ENCODE measurements at regions not wholly inside any gene's neighbourhood (a gene's known extent, or its start where the extent isn't known, plus 50 kb on each side); places are given as distances from the start of the nearest gene placed in this dataset.

DNA sequence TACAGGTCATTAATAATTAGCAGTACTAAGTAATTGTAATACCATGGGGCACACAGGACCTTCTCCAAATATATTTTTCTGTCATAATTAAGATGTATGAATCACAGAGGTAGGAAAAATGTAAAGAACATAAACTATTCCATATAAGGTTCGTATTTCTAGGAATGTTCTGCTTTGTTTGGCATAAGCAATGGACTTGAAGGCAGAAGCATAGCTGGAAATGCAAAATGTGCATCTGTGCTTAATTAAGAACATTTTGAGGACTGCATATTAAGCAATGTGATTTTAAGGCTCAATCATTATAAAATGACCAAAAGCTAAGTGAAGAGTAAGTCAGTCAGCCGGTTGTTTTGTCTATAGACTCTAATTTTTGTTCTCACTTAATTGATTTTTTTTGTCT lies 123.2 kb downstream of the RBM43 start:
- H3K4me3 Mint-ChIP-seq: no peak overlapping the region

DNA sequence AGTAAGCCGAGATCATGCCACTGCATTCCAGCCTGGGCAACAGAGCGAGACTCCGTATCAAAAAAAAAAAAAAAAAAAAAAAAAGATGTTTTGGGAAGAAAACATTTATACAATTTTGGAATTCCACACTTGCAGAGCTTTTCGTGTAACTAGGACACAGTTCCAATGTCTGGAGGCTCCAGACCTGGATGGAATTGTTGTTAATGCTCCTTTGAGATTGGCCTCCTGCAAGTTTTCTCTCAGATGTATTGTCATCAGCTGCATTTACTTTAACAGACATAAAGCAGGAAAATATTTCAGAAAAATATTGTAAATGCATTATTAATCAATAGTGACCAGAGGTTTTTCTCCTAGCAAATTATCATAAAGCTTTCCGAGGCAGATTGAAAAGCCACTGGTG lies 124.1 kb downstream of the RBM43 start:
- CTCF ChIA-PET: no interaction called here
- Histone ChIP-seq H3K27me3 (ENCODE audit: insufficient read depth, low read length, poor library complexity, severe bottlenecking) (no peaks in the 10 kb centered on the region), H3K9me3 (ENCODE audit: low read length) (no peaks in the 10 kb centered on the region), H3K4me1 (ENCODE audit: insufficient read depth, low read length) (no peaks in the 10 kb centered on the region), H3K4me3 (ENCODE audit: low read length) (no peak overlapping the region), H3K27ac (ENCODE audit: low read depth, low read length) (no peak overlapping the region), H3K36me3 (ENCODE audit: insufficient read depth, low read length) (no peaks in the 10 kb centered on the region)
- Mint-ChIP-seq H3K9me3 (no peaks in the 10 kb centered on the region), H3K4me1 (peaks cover 0 to 4% (median 0%) of the 10 kb centered on the region in 3 donors), H3K36me3 (no peaks in the 10 kb centered on the region), H3K27me3 (peaks cover 0 to 2% of the 10 kb centered on the region in 2 donors), H3K27ac (no peak overlapping the region), H3K4me3 (no peak overlapping the region)
- POLR2A ChIA-PET: no interaction called here
- DNase-seq: no peak

More for the DNA sequence above, 123.2 kb downstream of the RBM43 start:
- Histone ChIP-seq H3K27ac (ENCODE audit: low read depth, low read length) (no peak overlapping the region), H3K4me1 (ENCODE audit: insufficient read depth, low read length) (no peaks in the 10 kb centered on the region), H3K9me3 (ENCODE audit: low read length) (no peaks in the 10 kb centered on the region), H3K27me3 (ENCODE audit: insufficient read depth, low read length, poor library complexity, severe bottlenecking) (no peaks in the 10 kb centered on the region), H3K36me3 (ENCODE audit: insufficient read depth, low read length) (no peaks in the 10 kb centered on the region), H3K4me3 (ENCODE audit: low read length) (no peak overlapping the region)
- H3K9me3 Mint-ChIP-seq: no peaks in the 10 kb centered on the region
- no peak for DNase-seq
- CTCF ChIA-PET: no interaction called here
- H3K27ac Mint-ChIP-seq: peak overlapping the region in 1 of 8 donors; percentile 27
- no peaks in the 10 kb centered on the region for H3K36me3 Mint-ChIP-seq
- POLR2A ChIA-PET: interaction anchor here (0.6 kb wide), 1 partner anchor 1468 kb away, joined by 6 read pairs; no protein-coding TSS in a partner anchor
- peaks cover 0 to under 1% of the 10 kb centered on the region in 2 donors for H3K27me3 Mint-ChIP-seq
- peaks cover 0 to 3% (median 0%) of the 10 kb centered on the region in 3 donors for H3K4me1 Mint-ChIP-seq

DNA sequence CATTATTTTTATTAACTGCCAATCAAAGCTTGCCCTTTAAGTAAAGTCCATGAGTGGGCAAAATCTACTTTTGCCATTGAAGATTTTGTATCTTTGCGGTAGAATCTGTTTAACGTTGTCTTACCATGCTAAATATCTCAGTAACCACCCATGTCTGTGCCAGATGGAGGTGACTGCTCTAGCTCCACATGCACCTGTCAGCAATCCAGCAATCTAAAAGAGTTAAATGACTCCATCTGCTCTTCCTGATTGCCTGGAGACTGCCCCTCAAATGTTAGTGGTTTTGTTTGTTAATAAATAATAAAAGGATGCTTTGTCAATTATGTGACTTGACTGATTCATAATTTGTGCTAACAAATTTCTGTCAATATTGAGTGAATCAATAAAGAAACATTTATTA lies 141.7 kb downstream of the RBM43 start:
- Mint-ChIP-seq H3K27me3 (peaks cover 3 to 30% of the 10 kb centered on the region in 2 donors), H3K27ac (no peak overlapping the region), H3K4me3 (no peak overlapping the region), H3K4me1 (no peaks in the 10 kb centered on the region), H3K36me3 (no peaks in the 10 kb centered on the region), H3K9me3 (peaks cover 0 to 8% (median 1%) of the 10 kb centered on the region in 5 donors)
- Histone ChIP-seq H3K9me3 (ENCODE audit: low read length) (no peaks in the 10 kb centered on the region), H3K36me3 (ENCODE audit: insufficient read depth, low read length) (no peaks in the 10 kb centered on the region), H3K27me3 (ENCODE audit: insufficient read depth, low read length, poor library complexity, severe bottlenecking) (no peaks in the 10 kb centered on the region), H3K4me1 (ENCODE audit: insufficient read depth, low read length) (no peaks in the 10 kb centered on the region), H3K4me3 (ENCODE audit: low read length) (no peak overlapping the region), H3K27ac (ENCODE audit: low read depth, low read length) (no peak overlapping the region)
- ChIA-PET CTCF (no interaction called here), POLR2A (no interaction called here)
- DNase-seq: no peak

DNA sequence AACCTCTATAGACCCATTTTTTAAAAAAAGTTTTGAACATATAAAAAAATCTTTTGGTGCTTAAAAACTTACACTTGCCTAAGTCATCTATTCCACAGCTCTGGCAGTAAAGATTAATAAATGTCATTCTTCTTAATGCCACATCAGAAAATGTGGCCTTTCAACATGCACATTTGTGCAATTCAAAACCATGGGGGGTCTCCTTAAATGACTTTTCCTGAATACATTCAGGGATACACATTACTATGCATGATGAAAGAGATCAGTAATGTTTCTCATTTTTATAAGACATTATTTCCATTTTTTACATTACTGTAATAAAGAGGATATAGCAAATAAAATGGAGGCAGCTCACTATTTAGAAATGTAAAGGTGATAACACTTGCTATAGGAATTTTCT lies 142.3 kb downstream of the RBM43 start:
- H3K4me3 Mint-ChIP-seq: no peak overlapping the region
- H3K4me1 ChIP-seq (ENCODE audit: insufficient read depth, low read length): no peaks in the 10 kb centered on the region
- H3K36me3 Mint-ChIP-seq: no peaks in the 10 kb centered on the region
- no peaks in the 10 kb centered on the region for H3K4me1 Mint-ChIP-seq
- no peak overlapping the region for H3K27ac Mint-ChIP-seq
- ChIA-PET CTCF (no interaction called here), POLR2A (no interaction called here)
- no peaks in the 10 kb centered on the region for H3K9me3 ChIP-seq (ENCODE audit: low read length)
- H3K9me3 Mint-ChIP-seq: peaks cover 0 to 8% (median 1%) of the 10 kb centered on the region in 5 donors
- H3K27me3 Mint-ChIP-seq: peaks cover 1 to 29% of the 10 kb centered on the region in 2 donors
- no peak for DNase-seq
- H3K27ac ChIP-seq (ENCODE audit: low read depth, low read length): no peak overlapping the region
- H3K4me3 ChIP-seq (ENCODE audit: low read length): no peak overlapping the region
- no peaks in the 10 kb centered on the region for H3K36me3 ChIP-seq (ENCODE audit: insufficient read depth, low read length)
- H3K27me3 ChIP-seq (ENCODE audit: insufficient read depth, low read length, poor library complexity, severe bottlenecking): no peaks in the 10 kb centered on the region

DNA sequence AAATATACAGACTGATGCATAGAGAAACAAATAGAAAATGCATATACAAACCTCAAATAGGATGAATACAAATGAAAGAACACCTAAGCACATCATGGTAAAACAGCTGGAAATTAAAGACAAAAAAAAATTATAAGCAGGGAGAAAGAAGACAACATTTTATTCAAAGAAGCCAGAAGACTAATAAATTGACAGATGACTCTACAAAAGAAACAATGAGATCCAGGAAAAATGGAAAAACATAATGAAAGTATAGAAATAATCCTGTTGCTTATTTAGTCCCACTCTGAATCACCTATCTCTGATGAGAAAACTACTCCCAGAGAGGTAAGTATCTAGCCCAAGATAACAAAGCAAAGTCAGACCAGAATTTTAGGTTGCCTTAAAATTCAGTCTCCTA lies 143.4 kb downstream of the RBM43 start:
- peaks cover 1 to 31% of the 10 kb centered on the region in 2 donors for H3K27me3 Mint-ChIP-seq
- no peaks in the 10 kb centered on the region for H3K27me3 ChIP-seq (ENCODE audit: insufficient read depth, low read length, poor library complexity, severe bottlenecking)
- H3K27ac Mint-ChIP-seq: no peak overlapping the region
- no peak overlapping the region for H3K4me3 Mint-ChIP-seq
- no peaks in the 10 kb centered on the region for H3K4me1 ChIP-seq (ENCODE audit: insufficient read depth, low read length)
- no peaks in the 10 kb centered on the region for H3K9me3 ChIP-seq (ENCODE audit: low read length)
- no peaks in the 10 kb centered on the region for H3K4me1 Mint-ChIP-seq
- ChIA-PET POLR2A (no interaction called here), CTCF (no interaction called here)
- no peaks in the 10 kb centered on the region for H3K36me3 ChIP-seq (ENCODE audit: insufficient read depth, low read length)
- no peaks in the 10 kb centered on the region for H3K36me3 Mint-ChIP-seq
- H3K9me3 Mint-ChIP-seq: peaks cover 0 to 8% (median 1%) of the 10 kb centered on the region in 5 donors
- no peak for DNase-seq
- no peak overlapping the region for H3K27ac ChIP-seq (ENCODE audit: low read depth, low read length)
- no peak overlapping the region for H3K4me3 ChIP-seq (ENCODE audit: low read length)

DNA sequence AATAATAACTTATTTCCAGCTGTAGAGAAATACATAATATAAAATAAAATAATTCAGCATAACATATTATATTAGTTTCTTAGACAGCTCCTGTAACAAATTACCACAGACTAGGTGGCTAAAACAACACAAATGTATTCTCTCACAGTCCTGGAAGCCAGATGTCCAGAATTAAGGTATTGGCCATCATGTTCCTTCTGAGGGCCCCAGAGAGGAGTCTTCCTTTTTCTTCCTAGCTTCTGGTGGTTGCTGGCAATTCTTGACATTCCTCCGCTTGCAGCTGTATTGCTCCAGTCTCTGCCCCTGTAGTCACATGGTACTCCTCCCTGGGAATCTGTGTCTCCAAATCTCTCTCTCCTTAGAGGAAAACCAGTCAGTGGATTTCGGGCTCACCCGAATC lies 146.8 kb downstream of the RBM43 start:
- Mint-ChIP-seq H3K36me3 (no peaks in the 10 kb centered on the region), H3K27me3 (peaks cover 3 to 28% of the 10 kb centered on the region in 2 donors), H3K4me3 (no peak overlapping the region), H3K27ac (no peak overlapping the region), H3K9me3 (peaks cover 0 to 10% (median 2%) of the 10 kb centered on the region in 5 donors), H3K4me1 (no peaks in the 10 kb centered on the region)
- Histone ChIP-seq H3K36me3 (ENCODE audit: insufficient read depth, low read length) (no peaks in the 10 kb centered on the region), H3K4me3 (ENCODE audit: low read length) (no peak overlapping the region), H3K27ac (ENCODE audit: low read depth, low read length) (no peak overlapping the region), H3K9me3 (ENCODE audit: low read length) (no peaks in the 10 kb centered on the region), H3K4me1 (ENCODE audit: insufficient read depth, low read length) (no peaks in the 10 kb centered on the region), H3K27me3 (ENCODE audit: insufficient read depth, low read length, poor library complexity, severe bottlenecking) (no peaks in the 10 kb centered on the region)
- ChIA-PET CTCF (no interaction called here), POLR2A (no interaction called here)
- DNase-seq: no peak

DNA sequence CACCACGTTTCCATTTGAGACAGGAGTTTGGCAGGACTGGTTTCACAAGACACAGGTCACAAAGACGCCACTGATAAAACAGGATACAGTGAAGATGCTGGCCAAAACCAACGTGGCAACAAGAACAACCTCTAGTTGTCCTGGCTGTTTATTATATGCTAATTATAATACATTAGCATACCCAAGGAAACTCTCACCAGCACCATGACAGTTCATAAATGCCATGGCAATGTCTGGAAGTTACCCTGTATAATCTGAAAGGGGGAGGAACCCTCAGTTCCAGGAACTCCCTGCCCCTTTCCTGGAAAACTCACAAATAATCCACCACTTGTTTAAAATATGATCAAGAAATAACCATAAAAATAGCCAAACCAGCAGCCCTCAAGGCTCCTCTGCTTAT lies 148.3 kb downstream of the RBM43 start:
- POLR2A ChIA-PET: no interaction called here
- H3K36me3 Mint-ChIP-seq: no peaks in the 10 kb centered on the region
- DNase-seq: no peak
- H3K4me3 Mint-ChIP-seq: no peak overlapping the region
- no peak overlapping the region for H3K27ac Mint-ChIP-seq
- no peaks in the 10 kb centered on the region for H3K27me3 ChIP-seq (ENCODE audit: insufficient read depth, low read length, poor library complexity, severe bottlenecking)
- H3K4me1 Mint-ChIP-seq: no peaks in the 10 kb centered on the region
- H3K4me1 ChIP-seq (ENCODE audit: insufficient read depth, low read length): no peaks in the 10 kb centered on the region
- H3K36me3 ChIP-seq (ENCODE audit: insufficient read depth, low read length): no peaks in the 10 kb centered on the region
- H3K27me3 Mint-ChIP-seq: peaks cover 3 to 28% of the 10 kb centered on the region in 2 donors
- H3K4me3 ChIP-seq (ENCODE audit: low read length): no peak overlapping the region
- no peaks in the 10 kb centered on the region for H3K9me3 ChIP-seq (ENCODE audit: low read length)
- no peak overlapping the region for H3K27ac ChIP-seq (ENCODE audit: low read depth, low read length)
- peaks cover 0 to 4% (median 2%) of the 10 kb centered on the region in 5 donors for H3K9me3 Mint-ChIP-seq
- CTCF ChIA-PET: no interaction called here

DNA sequence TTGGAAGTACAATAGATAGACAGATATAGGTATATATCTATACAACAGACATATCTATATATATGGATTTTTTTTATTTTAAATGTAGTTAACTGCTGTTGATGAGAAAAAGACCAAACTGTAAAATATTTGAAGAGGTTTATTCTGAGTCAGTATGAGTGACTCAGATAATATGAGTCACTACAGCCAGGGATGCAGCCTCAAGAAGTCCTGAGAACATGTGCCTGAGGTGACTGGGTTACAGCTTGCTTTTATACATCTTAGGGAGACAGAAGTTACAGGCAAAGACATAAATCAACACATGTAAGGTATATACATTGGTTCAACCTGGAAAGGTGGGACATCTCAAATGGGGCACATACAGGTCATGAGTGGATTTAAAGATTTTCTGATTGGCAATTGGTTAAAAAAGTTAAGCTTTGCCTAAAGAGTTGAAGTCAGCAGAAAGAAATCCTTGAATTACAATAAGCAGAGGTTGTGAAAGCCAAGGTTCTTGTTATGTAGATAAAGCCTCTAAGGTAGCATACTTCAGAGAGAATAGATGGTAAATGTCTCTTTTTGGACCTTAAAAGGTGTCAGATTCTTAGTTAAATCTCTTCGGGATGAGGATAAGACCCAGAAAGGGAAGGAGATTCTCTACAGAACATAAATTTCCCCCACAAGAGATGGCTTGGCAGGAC lies 149.9 kb downstream of the RBM43 start:
- Histone ChIP-seq H3K27ac (ENCODE audit: low read depth, low read length) (no peak overlapping the region), H3K27me3 (ENCODE audit: insufficient read depth, low read length, poor library complexity, severe bottlenecking) (no peaks in the 10 kb centered on the region), H3K4me1 (ENCODE audit: insufficient read depth, low read length) (no peaks in the 10 kb centered on the region), H3K36me3 (ENCODE audit: insufficient read depth, low read length) (no peaks in the 10 kb centered on the region), H3K9me3 (ENCODE audit: low read length) (no peaks in the 10 kb centered on the region), H3K4me3 (ENCODE audit: low read length) (no peak overlapping the region)
- ChIA-PET CTCF (no interaction called here), POLR2A (no interaction called here)
- H3K9me3 Mint-ChIP-seq: peaks cover 0 to 5% (median 2%) of the 10 kb centered on the region in 5 donors
- H3K27ac Mint-ChIP-seq: no peak overlapping the region
- H3K36me3 Mint-ChIP-seq: no peaks in the 10 kb centered on the region
- H3K27me3 Mint-ChIP-seq: peaks cover 3 to 26% of the 10 kb centered on the region in 2 donors
- H3K4me1 Mint-ChIP-seq: no peaks in the 10 kb centered on the region
- H3K4me3 Mint-ChIP-seq: no peak overlapping the region
- DNase-seq: no peak
